ENCODE measurements at regions not wholly inside any gene's neighbourhood (a gene's known extent, or its start where the extent isn't known, plus 50 kb on each side); places are given as distances from the start of the nearest gene placed in this dataset.
A peak's percentile ranks its signal among the peaks of the same experiment; 100 is the strongest.
"Not testable (repeated sequence)": the region's sequence is repeated elsewhere in the genome, so short reads cannot be mapped to it uniquely, and the experiment has no call there.

GRCh38 chr17:83190004-83190385 is 110.6 kb downstream of the METRNL start:
- Mint-ChIP-seq H3K27me3 (peaks cover 4% of the 10 kb centered on the region), H3K4me1 (peaks cover 5 to 8% (median 5%) of the 10 kb centered on the region in 3 donors), H3K27ac (peak overlapping the region in 2 of 3 donors; percentile 13 to 31), H3K9me3 (peaks cover 0 to 7% (median 4%) of the 10 kb centered on the region in 3 donors), H3K36me3 (peaks cover 2% of the 10 kb centered on the region), H3K4me3 (no peak overlapping the region)

GRCh38 chr17:83190601-83191387 is 111.4 kb downstream of the METRNL start:
- no peak overlapping the region for H3K27ac Mint-ChIP-seq
- peaks cover 2% of the 10 kb centered on the region for H3K36me3 Mint-ChIP-seq
- peaks cover 0 to 5% (median 4%) of the 10 kb centered on the region in 3 donors for H3K9me3 Mint-ChIP-seq
- H3K4me1 Mint-ChIP-seq, result peaks cover 5 to 8% (median 5%) of the 10 kb centered on the region in 3 donors
- no peak overlapping the region for H3K4me3 Mint-ChIP-seq
- H3K27me3 Mint-ChIP-seq, result peaks cover 4% of the 10 kb centered on the region

- no peak overlapping the region for H3K4me3 Mint-ChIP-seq
- peaks cover 5% of the 10 kb centered on the region in 3 donors for H3K4me1 Mint-ChIP-seq
- H3K9me3 Mint-ChIP-seq, result peaks cover 0 to 4% (median 3%) of the 10 kb centered on the region in 3 donors
- peaks cover 2% of the 10 kb centered on the region for H3K36me3 Mint-ChIP-seq
- peaks cover 6% of the 10 kb centered on the region for H3K27me3 Mint-ChIP-seq
- no peak overlapping the region for H3K27ac Mint-ChIP-seq
Measured at GRCh38 chr17:83191388-83192160, 112.2 kb downstream of the METRNL start.

GRCh38 chr17:83192161-83192788 is 112.9 kb downstream of the METRNL start:
- Mint-ChIP-seq H3K9me3 (peaks cover 0 to 4% (median 3%) of the 10 kb centered on the region in 3 donors), H3K27me3 (peaks cover 6% of the 10 kb centered on the region), H3K4me1 (peaks cover 5% of the 10 kb centered on the region in 3 donors), H3K36me3 (peaks cover 2% of the 10 kb centered on the region), H3K4me3 (no peak overlapping the region), H3K27ac (no peak overlapping the region)

- not testable (repeated sequence) for H3K9me3 Mint-ChIP-seq
Measured at GRCh38 chr17:83192789-83193335, 113.5 kb downstream of the METRNL start.

GRCh38 chr17:83193336-83194185 is 114.2 kb downstream of the METRNL start:
- Mint-ChIP-seq H3K27me3 (peaks cover 6% of the 10 kb centered on the region), H3K9me3 (peaks cover 0 to 1% (median 0%) of the 10 kb centered on the region in 3 donors), H3K4me1 (peaks cover 5 to 9% (median 5%) of the 10 kb centered on the region in 3 donors), H3K27ac (no peak overlapping the region), H3K36me3 (no peaks in the 10 kb centered on the region), H3K4me3 (peak overlapping the region in 1 of 4 donors; percentile 57)

More at GRCh38 chr17:83192789-83193335, 113.5 kb downstream of the METRNL start:
- H3K4me3 Mint-ChIP-seq, H3K36me3 Mint-ChIP-seq, H3K27ac Mint-ChIP-seq, H3K27me3 Mint-ChIP-seq, H3K4me1 Mint-ChIP-seq: not testable (repeated sequence)

- Mint-ChIP-seq H3K36me3 (no peaks in the 10 kb centered on the region), H3K4me3 (peak overlapping the region in 2 of 4 donors; percentile 21 to 57), H3K27me3 (peaks cover 6% of the 10 kb centered on the region), H3K27ac (no peak overlapping the region), H3K4me1 (peaks cover 5 to 13% (median 6%) of the 10 kb centered on the region in 3 donors), H3K9me3 (peaks cover 0 to 1% (median 0%) of the 10 kb centered on the region in 3 donors)
Measured at GRCh38 chr17:83194186-83194561, 114.8 kb downstream of the METRNL start.

GRCh38 chr17:83194761-83195329 is 115.4 kb downstream of the METRNL start:
- Mint-ChIP-seq H3K27ac (no peak overlapping the region), H3K4me1 (peaks cover 10 to 18% (median 13%) of the 10 kb centered on the region in 3 donors), H3K27me3 (peaks cover 6% of the 10 kb centered on the region), H3K36me3 (no peaks in the 10 kb centered on the region), H3K4me3 (no peak overlapping the region), H3K9me3 (peaks cover 0 to 1% (median 0%) of the 10 kb centered on the region in 3 donors)

- Mint-ChIP-seq H3K4me3 (no peak overlapping the region), H3K4me1 (peaks cover 15 to 24% (median 19%) of the 10 kb centered on the region in 3 donors), H3K27me3 (peaks cover 6% of the 10 kb centered on the region), H3K36me3 (no peaks in the 10 kb centered on the region), H3K27ac (no peak overlapping the region), H3K9me3 (peaks cover 0 to 1% (median 0%) of the 10 kb centered on the region in 3 donors)
Measured at GRCh38 chr17:83195330-83196023, 116.1 kb downstream of the METRNL start.

GRCh38 chr17:83196024-83196365 is 116.6 kb downstream of the METRNL start:
- no peaks in the 10 kb centered on the region for H3K36me3 Mint-ChIP-seq
- no peaks in the 10 kb centered on the region for H3K9me3 Mint-ChIP-seq
- H3K4me1 Mint-ChIP-seq, result peaks cover 21 to 29% (median 23%) of the 10 kb centered on the region in 3 donors
- H3K4me3 Mint-ChIP-seq, result no peak overlapping the region
- H3K27me3 Mint-ChIP-seq, result peaks cover 6% of the 10 kb centered on the region
- no peak overlapping the region for H3K27ac Mint-ChIP-seq

- H3K36me3 Mint-ChIP-seq, result no peaks in the 10 kb centered on the region
- H3K27ac Mint-ChIP-seq, result no peak overlapping the region
- peaks cover 21 to 33% (median 23%) of the 10 kb centered on the region in 3 donors for H3K4me1 Mint-ChIP-seq
- no peaks in the 10 kb centered on the region for H3K9me3 Mint-ChIP-seq
- H3K4me3 Mint-ChIP-seq, result peak overlapping the region in 1 of 4 donors; percentile 72
- peaks cover 6% of the 10 kb centered on the region for H3K27me3 Mint-ChIP-seq
Measured at GRCh38 chr17:83196366-83196765, 117.0 kb downstream of the METRNL start.

- Mint-ChIP-seq H3K36me3 (no peaks in the 10 kb centered on the region), H3K4me1 (peaks cover 23 to 40% (median 25%) of the 10 kb centered on the region in 3 donors), H3K27ac (peak overlapping the region in 1 of 3 donors; percentile 53), H3K27me3 (peaks cover 6% of the 10 kb centered on the region), H3K9me3 (no peaks in the 10 kb centered on the region), H3K4me3 (no peak overlapping the region)
Measured at GRCh38 chr17:83196973-83197880, 117.8 kb downstream of the METRNL start.

All from IgD-negative memory B cell (primary cell).